ENCODE measurements at regions not wholly inside any gene's neighbourhood (a gene's known extent, or its start where the extent isn't known, plus 50 kb on each side); places are given as distances from the start of the nearest gene placed in this dataset.

DNA sequence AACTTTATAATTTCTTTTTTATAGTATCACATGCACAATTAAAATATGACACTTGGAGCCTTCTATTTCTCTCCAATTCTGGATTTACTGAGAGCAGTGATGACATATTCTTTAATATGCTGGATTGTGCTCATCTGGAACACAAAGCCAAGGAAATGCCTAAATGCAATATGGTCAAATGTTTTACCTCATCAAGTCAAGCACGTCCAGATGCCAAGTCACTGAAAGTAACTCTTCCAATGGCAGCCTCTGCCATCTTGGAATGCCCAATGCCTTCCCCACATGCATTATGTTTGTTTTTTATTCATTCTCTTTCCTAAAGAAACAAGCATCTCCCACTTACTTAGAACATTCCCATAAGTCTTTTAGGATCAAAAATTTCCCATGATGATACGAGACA is 189.8 kb downstream of the TMX3 start:
- TF ChIP-seq, protein P1, sequence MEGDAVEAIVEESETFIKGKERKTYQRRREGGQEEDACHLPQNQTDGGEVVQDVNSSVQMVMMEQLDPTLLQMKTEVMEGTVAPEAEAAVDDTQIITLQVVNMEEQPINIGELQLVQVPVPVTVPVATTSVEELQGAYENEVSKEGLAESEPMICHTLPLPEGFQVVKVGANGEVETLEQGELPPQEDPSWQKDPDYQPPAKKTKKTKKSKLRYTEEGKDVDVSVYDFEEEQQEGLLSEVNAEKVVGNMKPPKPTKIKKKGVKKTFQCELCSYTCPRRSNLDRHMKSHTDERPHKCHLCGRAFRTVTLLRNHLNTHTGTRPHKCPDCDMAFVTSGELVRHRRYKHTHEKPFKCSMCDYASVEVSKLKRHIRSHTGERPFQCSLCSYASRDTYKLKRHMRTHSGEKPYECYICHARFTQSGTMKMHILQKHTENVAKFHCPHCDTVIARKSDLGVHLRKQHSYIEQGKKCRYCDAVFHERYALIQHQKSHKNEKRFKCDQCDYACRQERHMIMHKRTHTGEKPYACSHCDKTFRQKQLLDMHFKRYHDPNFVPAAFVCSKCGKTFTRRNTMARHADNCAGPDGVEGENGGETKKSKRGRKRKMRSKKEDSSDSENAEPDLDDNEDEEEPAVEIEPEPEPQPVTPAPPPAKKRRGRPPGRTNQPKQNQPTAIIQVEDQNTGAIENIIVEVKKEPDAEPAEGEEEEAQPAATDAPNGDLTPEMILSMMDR (IDR thresholded peaks at IDR 0.05), result no peak
- TF ChIP-seq POLR2AphosphoS5 (IDR thresholded peaks at IDR 0.05) (no peak), POLR2A (IDR thresholded peaks at IDR 0.05) (no peak)
